ENCODE measurements at regions not wholly inside any gene's neighbourhood (a gene's known extent, or its start where the extent isn't known, plus 50 kb on each side); places are given as distances from the start of the nearest gene placed in this dataset.

DNA sequence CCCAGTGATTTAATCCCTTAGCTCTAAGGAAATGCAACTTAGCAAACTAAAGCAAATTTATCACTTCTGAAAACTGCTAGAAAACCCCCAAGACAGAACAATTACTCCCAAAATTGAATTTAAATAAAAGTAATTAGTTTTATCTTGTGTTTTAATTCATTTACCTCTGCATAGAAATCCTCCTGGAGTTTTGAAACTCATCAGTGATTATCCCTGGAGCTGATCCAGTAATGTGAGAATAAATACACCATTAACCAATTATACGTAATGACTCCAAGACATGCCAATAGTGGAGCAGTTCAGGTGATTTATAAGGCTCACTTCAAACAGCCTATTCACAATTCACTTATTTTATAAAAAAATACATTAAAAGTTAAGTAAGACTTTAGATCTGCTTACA, 855.3 kb upstream of the FLRT2 start:
- H3K27me3 ChIP-seq (ENCODE audit: control insufficient read depth, insufficient read depth, low read length), result no peaks in the 10 kb centered on the region
- TF ChIP-seq, protein P1, sequence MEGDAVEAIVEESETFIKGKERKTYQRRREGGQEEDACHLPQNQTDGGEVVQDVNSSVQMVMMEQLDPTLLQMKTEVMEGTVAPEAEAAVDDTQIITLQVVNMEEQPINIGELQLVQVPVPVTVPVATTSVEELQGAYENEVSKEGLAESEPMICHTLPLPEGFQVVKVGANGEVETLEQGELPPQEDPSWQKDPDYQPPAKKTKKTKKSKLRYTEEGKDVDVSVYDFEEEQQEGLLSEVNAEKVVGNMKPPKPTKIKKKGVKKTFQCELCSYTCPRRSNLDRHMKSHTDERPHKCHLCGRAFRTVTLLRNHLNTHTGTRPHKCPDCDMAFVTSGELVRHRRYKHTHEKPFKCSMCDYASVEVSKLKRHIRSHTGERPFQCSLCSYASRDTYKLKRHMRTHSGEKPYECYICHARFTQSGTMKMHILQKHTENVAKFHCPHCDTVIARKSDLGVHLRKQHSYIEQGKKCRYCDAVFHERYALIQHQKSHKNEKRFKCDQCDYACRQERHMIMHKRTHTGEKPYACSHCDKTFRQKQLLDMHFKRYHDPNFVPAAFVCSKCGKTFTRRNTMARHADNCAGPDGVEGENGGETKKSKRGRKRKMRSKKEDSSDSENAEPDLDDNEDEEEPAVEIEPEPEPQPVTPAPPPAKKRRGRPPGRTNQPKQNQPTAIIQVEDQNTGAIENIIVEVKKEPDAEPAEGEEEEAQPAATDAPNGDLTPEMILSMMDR (IDR thresholded peaks at IDR 0.05; ENCODE audit: borderline replicate concordance, extremely low read depth, insufficient read depth), result no peak
- H3K4me1 ChIP-seq (ENCODE audit: control insufficient read depth in 2 of 3, insufficient read depth in 2 of 3, low read depth in 1 of 3, low read length in 3 of 3), result no peaks in the 10 kb centered on the region
- H3K4me3 ChIP-seq (ENCODE audit: low read length in 3 of 3), result no peak overlapping the region
- no peaks in the 10 kb centered on the region for H3K36me3 ChIP-seq (ENCODE audit: control insufficient read depth in 2 of 3, insufficient read depth in 3 of 3, low read length in 3 of 3)
- no peak overlapping the region for H3K27ac ChIP-seq (ENCODE audit: low read depth in 2 of 2, low read length in 2 of 2)
- no peak overlapping the region for H3K9ac ChIP-seq (ENCODE audit: low read length in 3 of 3)
- no peak for FAIRE-seq
- no peaks in the 10 kb centered on the region for H3K9me3 ChIP-seq (ENCODE audit: control insufficient read depth in 2 of 3, insufficient read depth in 1 of 3, low read length in 3 of 3)
- intact Hi-C loops (cut with DNase I), result no loop called here
- no peak for DNase-seq

DNA sequence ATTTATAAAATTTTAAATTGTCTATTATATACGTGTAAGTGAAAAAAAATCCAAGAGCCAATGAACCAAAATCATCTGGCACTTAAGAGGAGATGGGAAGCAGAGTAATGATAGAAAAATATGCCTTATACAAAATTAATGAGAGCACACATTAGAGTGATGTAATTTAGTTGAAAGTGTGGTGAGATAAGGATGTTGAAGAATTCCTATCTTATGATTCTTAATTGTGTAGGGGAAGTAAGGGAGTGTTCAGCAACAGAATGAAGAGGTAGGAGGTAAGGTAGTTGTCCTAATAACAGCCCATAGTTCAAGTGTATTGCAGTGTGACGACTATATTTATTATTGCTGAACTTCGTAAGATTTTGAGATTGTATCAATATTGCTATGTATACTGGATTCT, 843.4 kb upstream of the FLRT2 start:
- intact Hi-C loops (cut with DNase I), result no loop called here
- no peak for DNase-seq
- TF ChIP-seq, protein P1 (IDR thresholded peaks at IDR 0.05; ENCODE audit: borderline replicate concordance, extremely low read depth, insufficient read depth), result no peak
- no peaks in the 10 kb centered on the region for H3K36me3 ChIP-seq (ENCODE audit: control insufficient read depth in 2 of 3, insufficient read depth in 3 of 3, low read length in 3 of 3)
- no peak overlapping the region for H3K27ac ChIP-seq (ENCODE audit: low read depth in 2 of 2, low read length in 2 of 2)
- no peak overlapping the region for H3K4me3 ChIP-seq (ENCODE audit: low read length in 3 of 3)
- no peak for FAIRE-seq
- H3K4me1 ChIP-seq (ENCODE audit: control insufficient read depth in 2 of 3, insufficient read depth in 2 of 3, low read depth in 1 of 3, low read length in 3 of 3), result no peaks in the 10 kb centered on the region
- H3K9ac ChIP-seq (ENCODE audit: low read length in 3 of 3), result no peak overlapping the region
- no peaks in the 10 kb centered on the region for H3K27me3 ChIP-seq (ENCODE audit: control insufficient read depth, insufficient read depth, low read length)
- H3K9me3 ChIP-seq (ENCODE audit: control insufficient read depth in 2 of 3, insufficient read depth in 1 of 3, low read length in 3 of 3), result no peaks in the 10 kb centered on the region

DNA sequence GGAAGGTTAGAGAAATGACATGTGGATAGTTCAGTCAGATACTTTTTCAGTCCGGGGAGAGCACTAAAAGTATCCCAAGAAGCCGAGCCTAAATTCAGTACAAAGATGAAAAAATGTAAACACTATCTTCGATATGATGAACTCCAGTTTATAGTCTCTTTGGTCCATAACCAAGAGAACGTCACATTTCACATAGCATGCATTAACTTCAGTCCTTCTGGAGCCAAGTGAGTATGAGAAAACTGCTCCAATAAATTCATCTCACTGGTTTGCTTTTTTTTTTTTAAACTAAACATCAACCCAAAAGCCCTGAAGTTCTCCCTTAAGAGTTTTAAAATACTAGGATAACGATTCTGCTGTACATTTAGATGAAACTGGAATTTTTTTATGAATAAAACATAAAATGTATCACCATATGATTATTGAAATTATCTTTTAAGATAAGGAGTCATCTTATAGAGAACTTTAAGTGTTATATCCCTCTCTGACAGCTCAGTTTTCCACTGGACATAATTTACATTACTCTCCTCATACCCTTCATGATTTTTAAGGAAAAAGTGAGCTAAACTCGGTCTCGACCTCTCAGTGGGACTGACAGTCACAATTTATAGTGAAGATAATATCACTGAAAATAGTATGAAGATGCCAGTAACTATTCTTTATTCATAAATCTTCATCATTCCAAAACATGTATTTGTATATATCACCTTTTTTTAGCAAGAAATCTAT, 841.5 kb upstream of the FLRT2 start:
- intact Hi-C loops (cut with DNase I), result no loop called here
- Histone ChIP-seq H3K27me3 (ENCODE audit: control insufficient read depth, insufficient read depth, low read length) (no peaks in the 10 kb centered on the region), H3K9ac (ENCODE audit: low read length in 3 of 3) (no peak overlapping the region), H3K36me3 (ENCODE audit: control insufficient read depth in 2 of 3, insufficient read depth in 3 of 3, low read length in 3 of 3) (no peaks in the 10 kb centered on the region), H3K9me3 (ENCODE audit: control insufficient read depth in 2 of 3, insufficient read depth in 1 of 3, low read length in 3 of 3) (no peaks in the 10 kb centered on the region), H3K4me1 (ENCODE audit: control insufficient read depth in 2 of 3, insufficient read depth in 2 of 3, low read depth in 1 of 3, low read length in 3 of 3) (no peaks in the 10 kb centered on the region), H3K4me3 (ENCODE audit: low read length in 3 of 3) (no peak overlapping the region), H3K27ac (ENCODE audit: low read depth in 2 of 2, low read length in 2 of 2) (no peak overlapping the region)
- FAIRE-seq, result no peak
- TF ChIP-seq, protein P1 (IDR thresholded peaks at IDR 0.05; ENCODE audit: borderline replicate concordance, extremely low read depth, insufficient read depth), result no peak
- DNase-seq, result no peak

DNA sequence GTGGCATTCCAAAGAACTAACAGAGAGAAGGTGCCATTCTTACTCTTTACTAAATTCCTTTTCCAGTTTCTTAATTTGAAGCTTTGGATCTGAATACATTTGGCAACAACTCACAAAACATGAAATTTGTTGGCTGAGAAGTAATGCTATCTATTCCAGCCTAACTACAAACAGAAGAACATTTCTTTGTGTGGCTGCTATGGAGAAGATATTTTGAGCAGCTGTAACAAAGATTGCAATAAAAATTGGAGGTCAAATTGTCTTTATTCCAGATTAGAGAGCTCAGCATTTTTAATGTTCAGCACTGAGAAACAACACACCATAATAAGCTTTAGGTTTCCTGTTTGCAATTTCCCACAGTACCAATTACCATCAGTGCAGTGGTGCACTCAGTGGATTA, 835.8 kb upstream of the FLRT2 start:
- no peak overlapping the region for H3K27ac ChIP-seq (ENCODE audit: low read depth in 2 of 2, low read length in 2 of 2)
- no peaks in the 10 kb centered on the region for H3K4me1 ChIP-seq (ENCODE audit: control insufficient read depth in 2 of 3, insufficient read depth in 2 of 3, low read depth in 1 of 3, low read length in 3 of 3)
- H3K36me3 ChIP-seq (ENCODE audit: control insufficient read depth in 2 of 3, insufficient read depth in 3 of 3, low read length in 3 of 3), result no peaks in the 10 kb centered on the region
- TF ChIP-seq, protein P1 (IDR thresholded peaks at IDR 0.05; ENCODE audit: borderline replicate concordance, extremely low read depth, insufficient read depth), result no peak
- FAIRE-seq (no peak), DNase-seq (no peak)
- H3K27me3 ChIP-seq (ENCODE audit: control insufficient read depth, insufficient read depth, low read length), result no peaks in the 10 kb centered on the region
- H3K9ac ChIP-seq (ENCODE audit: low read length in 3 of 3), result no peak overlapping the region
- H3K9me3 ChIP-seq (ENCODE audit: control insufficient read depth in 2 of 3, insufficient read depth in 1 of 3, low read length in 3 of 3), result no peaks in the 10 kb centered on the region
- H3K4me3 ChIP-seq (ENCODE audit: low read length in 3 of 3), result no peak overlapping the region
- intact Hi-C loops (cut with DNase I), result no loop called here

Data from kidney (tissue), 13 donors.